Activated CD4-positive, alpha-beta T cell treated with anti-CD3 and anti-CD28 coated beads, Interleukin-2, amount 10 ng/mL, durations not matched to agents 7 days and 5 days (primary cell): ENCODE measurements at regions not wholly inside any gene's neighbourhood (a gene's known extent, or its start where the extent isn't known, plus 50 kb on each side); places are given as distances from the start of the nearest gene placed in this dataset.
"Not testable (repeated sequence)": the region's sequence is repeated elsewhere in the genome, so short reads cannot be mapped to it uniquely, and the experiment has no call there.

Source experiments
- CTCF ChIA-PET: fragments of 350-600 bp; sonication (Branson Sonifier 250); formaldehyde crosslinking; loops from one replicate; lab custom pipeline; 2021; ENCODE audit warnings: antibody characterized with exemption; lab: Charles Lee
- POLR2A ChIA-PET: fragments of 350-600 bp; sonication (Branson Sonifier 250); formaldehyde crosslinking; loops from one replicate; lab custom pipeline; 2021; ENCODE audit warnings: antibody characterized with exemption; lab: Charles Lee
- DNase-seq: peaks from one replicate; pipeline ENCODE4 v3.0.0-alpha.2; 2020
- H3K27ac Mint-ChIP-seq: one replicate; pipeline ENCODE4 v1.8.0; 2021; ENCODE audit warnings: mild to moderate bottlenecking, moderate library complexity, mixed read lengths
- H3K27me3 Mint-ChIP-seq: one replicate; pipeline ENCODE4 v1.8.0; 2021; ENCODE audit warnings: mixed read lengths
- H3K36me3 Mint-ChIP-seq: one replicate; pipeline ENCODE4 v1.8.0; 2021; ENCODE audit warnings: low read depth, mixed read lengths
- H3K4me1 Mint-ChIP-seq: one replicate; pipeline ENCODE4 v1.8.0; 2021; ENCODE audit warnings: mixed read lengths
- H3K4me3 Mint-ChIP-seq: one replicate; pipeline ENCODE4 v1.8.0; 2021; ENCODE audit warnings: mild to moderate bottlenecking, moderate library complexity, mixed read lengths
- H3K9me3 Mint-ChIP-seq: one replicate; pipeline ENCODE4 v1.8.0; 2021; ENCODE audit warnings: mixed read lengths

DNA sequence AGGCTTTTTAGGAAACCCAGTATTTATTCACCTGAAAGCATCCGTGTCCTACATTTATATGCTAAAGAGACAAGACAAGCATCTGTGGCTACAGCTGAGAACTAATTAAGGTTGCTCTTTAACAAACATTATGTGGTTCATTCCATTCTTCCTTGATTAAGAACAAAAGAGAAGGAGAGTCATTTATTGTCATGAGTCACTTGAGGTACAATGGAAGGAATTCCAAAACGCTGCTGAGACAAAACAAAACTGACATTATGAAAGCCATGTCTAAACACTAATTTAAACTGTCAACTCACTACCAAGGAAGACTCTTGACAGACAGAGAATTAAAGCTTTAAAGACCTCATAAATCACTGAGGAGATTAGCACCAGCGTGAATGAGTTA, 214.4 kb downstream of the BMP4 start:
- CTCF ChIA-PET: no interaction called here
- no peak overlapping the region for H3K27ac Mint-ChIP-seq
- no peaks in the 10 kb centered on the region for H3K9me3 Mint-ChIP-seq
- H3K4me3 Mint-ChIP-seq: no peak overlapping the region
- POLR2A ChIA-PET: no interaction called here
- H3K27me3 Mint-ChIP-seq: no peaks in the 10 kb centered on the region
- DNase-seq: no peak
- H3K4me1 Mint-ChIP-seq: no peaks in the 10 kb centered on the region
- H3K36me3 Mint-ChIP-seq: no peaks in the 10 kb centered on the region

DNA sequence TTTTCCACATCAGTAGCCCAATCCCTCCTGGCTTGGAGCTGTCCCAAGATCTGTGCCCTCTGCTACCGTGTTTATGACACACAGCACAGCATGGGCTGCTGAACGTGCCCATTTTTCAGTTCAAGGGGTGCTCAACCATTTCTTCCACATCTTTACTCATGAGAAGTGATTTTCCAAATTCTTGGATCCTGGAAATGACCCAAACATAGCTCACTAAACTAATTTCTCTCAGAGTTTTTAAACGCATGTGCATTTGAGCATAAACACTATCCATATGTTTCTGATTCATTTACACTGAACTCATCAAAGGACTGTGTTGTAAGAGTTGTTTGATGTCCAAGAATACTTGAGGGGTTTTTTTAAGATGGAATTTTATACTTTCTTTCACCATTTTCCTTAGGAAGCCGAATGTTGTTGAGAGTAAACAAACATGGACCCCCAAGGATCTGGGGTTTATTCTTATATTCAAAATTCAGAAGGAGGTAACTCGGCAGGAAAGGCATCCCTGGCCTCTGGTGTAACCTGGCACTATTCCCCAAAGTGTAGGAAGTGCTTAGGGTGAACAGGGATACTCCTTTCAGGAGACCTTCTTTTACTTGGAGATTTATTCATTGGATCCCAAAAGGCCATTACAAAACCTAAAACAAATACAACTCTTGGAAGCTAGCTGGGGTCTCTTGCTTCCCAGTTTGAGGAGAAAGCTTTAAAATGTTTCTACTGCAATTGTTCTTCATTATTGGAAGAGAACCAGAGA, 215.0 kb downstream of the BMP4 start:
- H3K27me3 Mint-ChIP-seq: no peaks in the 10 kb centered on the region
- H3K27ac Mint-ChIP-seq: no peak overlapping the region
- no peaks in the 10 kb centered on the region for H3K9me3 Mint-ChIP-seq
- POLR2A ChIA-PET: no interaction called here
- no peaks in the 10 kb centered on the region for H3K4me1 Mint-ChIP-seq
- H3K4me3 Mint-ChIP-seq: no peak overlapping the region
- CTCF ChIA-PET: no interaction called here
- no peak for DNase-seq
- H3K36me3 Mint-ChIP-seq: no peaks in the 10 kb centered on the region

DNA sequence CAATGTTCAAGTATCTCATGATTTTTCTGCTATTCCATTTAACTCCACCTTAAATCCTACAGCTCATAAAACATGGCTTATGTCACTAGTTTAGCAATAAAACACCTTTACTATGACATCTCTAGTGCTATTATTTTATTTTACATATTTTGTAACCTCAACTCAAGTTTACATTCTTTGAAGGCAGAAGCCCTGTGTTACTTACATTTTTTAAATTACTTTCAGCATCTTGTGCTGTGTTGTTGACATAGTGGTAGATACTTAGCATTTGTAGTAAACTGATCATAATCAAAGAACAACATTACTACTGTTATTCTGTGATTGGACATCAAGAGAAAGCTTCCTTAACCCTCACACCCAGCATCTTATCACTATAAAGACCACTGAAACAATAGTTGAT, 216.1 kb downstream of the BMP4 start:
- Mint-ChIP-seq H3K4me1 (no peaks in the 10 kb centered on the region), H3K27ac (no peak overlapping the region), H3K4me3 (no peak overlapping the region), H3K27me3 (no peaks in the 10 kb centered on the region), H3K36me3 (no peaks in the 10 kb centered on the region), H3K9me3 (no peaks in the 10 kb centered on the region)
- no peak for DNase-seq
- POLR2A ChIA-PET: no interaction called here
- CTCF ChIA-PET: no interaction called here

DNA sequence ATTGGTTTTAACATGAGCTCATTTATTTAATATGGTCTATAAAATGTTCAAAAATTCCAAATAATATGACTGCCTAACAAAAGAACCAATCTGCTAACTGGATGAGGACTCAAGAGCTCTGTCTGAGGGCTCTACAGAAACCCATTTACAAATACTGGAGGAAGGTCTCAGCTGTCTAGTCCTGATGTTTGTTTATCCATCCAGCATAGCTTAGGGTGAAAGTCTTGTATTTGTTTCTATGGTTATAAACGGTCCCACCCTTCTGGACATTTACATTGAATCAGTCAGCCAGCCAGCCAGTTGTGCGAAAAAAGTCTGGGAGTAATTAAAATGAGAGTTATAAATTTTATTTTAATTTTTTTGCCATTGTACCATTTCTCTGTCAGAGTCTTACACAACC, 220.7 kb downstream of the BMP4 start:
- Mint-ChIP-seq H3K27me3 (no peaks in the 10 kb centered on the region), H3K36me3 (no peaks in the 10 kb centered on the region), H3K27ac (no peak overlapping the region), H3K4me1 (no peaks in the 10 kb centered on the region), H3K4me3 (no peak overlapping the region), H3K9me3 (no peaks in the 10 kb centered on the region)
- CTCF ChIA-PET: no interaction called here
- DNase-seq: no peak
- POLR2A ChIA-PET: no interaction called here

DNA sequence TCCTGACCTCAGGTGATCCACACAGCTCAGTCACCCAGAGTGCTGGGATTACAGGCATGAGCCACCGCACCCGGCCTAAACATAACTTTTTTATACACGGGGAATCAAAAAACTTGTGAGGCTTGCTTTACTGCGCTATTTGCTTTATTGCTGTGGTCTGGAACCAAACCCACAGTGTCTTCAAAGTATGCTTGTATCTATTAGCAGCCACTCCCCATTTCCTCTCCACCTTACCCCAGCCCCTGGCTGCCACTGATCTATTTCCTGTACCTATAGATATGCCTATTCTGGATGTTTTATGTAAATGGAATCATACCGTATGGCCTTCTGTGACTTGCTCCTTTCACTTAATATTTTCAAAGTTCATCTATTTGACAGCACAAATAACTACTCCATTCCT, 233.4 kb downstream of the BMP4 start:
- no peaks in the 10 kb centered on the region for H3K4me1 Mint-ChIP-seq
- H3K27ac Mint-ChIP-seq: no peak overlapping the region
- no peaks in the 10 kb centered on the region for H3K27me3 Mint-ChIP-seq
- ChIA-PET POLR2A (no interaction called here), CTCF (no interaction called here)
- H3K4me3 Mint-ChIP-seq: no peak overlapping the region
- no peaks in the 10 kb centered on the region for H3K36me3 Mint-ChIP-seq
- DNase-seq: no peak
- H3K9me3 Mint-ChIP-seq: no peaks in the 10 kb centered on the region

DNA sequence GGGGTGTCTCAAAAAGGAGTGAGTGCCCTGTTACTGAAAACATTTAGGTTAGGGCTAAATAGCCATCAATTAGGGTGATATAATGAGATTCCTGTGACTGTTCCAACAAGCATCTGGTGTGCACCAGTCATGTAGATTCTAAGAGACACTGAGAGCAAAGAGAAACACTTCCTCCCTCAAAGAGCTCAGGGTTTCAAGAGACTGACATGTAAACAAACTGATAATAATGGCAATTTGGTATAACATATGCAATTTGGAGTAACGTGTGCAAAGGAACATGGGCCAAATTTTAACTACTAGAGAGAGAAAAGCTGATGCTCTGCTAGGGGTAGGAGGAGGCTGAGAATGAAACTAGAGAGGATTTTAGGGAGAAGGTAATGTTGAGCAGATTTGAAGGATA, 237.1 kb downstream of the BMP4 start:
- no peak overlapping the region for H3K27ac Mint-ChIP-seq
- no peaks in the 10 kb centered on the region for H3K27me3 Mint-ChIP-seq
- no peaks in the 10 kb centered on the region for H3K36me3 Mint-ChIP-seq
- DNase-seq: no peak
- POLR2A ChIA-PET: no interaction called here
- CTCF ChIA-PET: no interaction called here
- H3K9me3 Mint-ChIP-seq: no peaks in the 10 kb centered on the region
- H3K4me3 Mint-ChIP-seq: no peak overlapping the region
- no peaks in the 10 kb centered on the region for H3K4me1 Mint-ChIP-seq

DNA sequence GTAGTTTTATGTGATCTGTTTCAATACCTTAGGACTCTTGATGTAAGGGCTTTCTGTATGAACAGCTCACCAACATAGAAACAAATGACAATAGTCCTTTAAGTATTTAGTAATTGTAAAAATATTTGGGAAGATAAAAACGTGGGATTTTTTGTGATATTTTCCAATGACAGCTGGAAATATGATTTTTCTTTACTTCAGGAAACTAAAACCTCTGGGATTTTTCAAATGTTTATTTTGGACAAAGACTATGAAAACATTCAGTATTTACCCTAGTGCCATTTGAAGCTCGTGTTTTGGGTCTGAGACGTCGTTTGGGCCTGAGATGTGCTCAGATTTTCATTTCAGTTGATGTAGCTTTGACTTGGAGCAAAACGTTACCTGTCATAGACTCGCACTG, 240.0 kb downstream of the BMP4 start:
- Mint-ChIP-seq H3K36me3 (no peaks in the 10 kb centered on the region), H3K27ac (no peak overlapping the region), H3K4me3 (no peak overlapping the region), H3K27me3 (no peaks in the 10 kb centered on the region), H3K9me3 (no peaks in the 10 kb centered on the region), H3K4me1 (no peaks in the 10 kb centered on the region)
- ChIA-PET CTCF (no interaction called here), POLR2A (no interaction called here)
- no peak for DNase-seq

DNA sequence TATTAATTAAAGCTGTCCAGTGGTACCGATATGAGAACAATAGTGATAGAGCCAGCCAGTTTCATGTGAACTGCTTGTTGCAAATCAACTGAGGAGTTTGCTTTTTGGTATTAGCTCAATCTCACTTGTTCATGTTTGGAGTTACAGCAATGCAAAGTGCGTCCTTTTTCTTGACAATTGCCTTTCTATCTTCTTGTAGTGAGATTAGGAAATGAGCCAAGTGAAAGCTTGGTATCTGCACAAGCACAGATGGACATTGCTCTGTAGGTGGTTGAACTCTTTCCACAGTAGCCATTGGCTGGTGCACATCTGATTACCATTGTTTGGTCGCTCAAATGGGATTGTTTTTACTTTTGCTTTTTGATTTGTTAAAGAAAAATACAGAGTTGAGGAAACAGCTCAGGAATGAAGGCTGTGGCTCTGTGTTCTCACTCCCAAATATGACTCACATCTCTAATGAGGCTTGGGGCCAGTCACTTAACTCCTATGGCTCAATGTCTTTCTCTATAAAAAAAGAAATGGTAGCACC, 241.4 kb downstream of the BMP4 start:
- H3K27me3 Mint-ChIP-seq: no peaks in the 10 kb centered on the region
- H3K27ac Mint-ChIP-seq: no peak overlapping the region
- ChIA-PET POLR2A (no interaction called here), CTCF (no interaction called here)
- H3K4me1 Mint-ChIP-seq: no peaks in the 10 kb centered on the region
- no peak for DNase-seq
- no peak overlapping the region for H3K4me3 Mint-ChIP-seq
- H3K9me3 Mint-ChIP-seq: no peaks in the 10 kb centered on the region
- H3K36me3 Mint-ChIP-seq: no peaks in the 10 kb centered on the region

DNA sequence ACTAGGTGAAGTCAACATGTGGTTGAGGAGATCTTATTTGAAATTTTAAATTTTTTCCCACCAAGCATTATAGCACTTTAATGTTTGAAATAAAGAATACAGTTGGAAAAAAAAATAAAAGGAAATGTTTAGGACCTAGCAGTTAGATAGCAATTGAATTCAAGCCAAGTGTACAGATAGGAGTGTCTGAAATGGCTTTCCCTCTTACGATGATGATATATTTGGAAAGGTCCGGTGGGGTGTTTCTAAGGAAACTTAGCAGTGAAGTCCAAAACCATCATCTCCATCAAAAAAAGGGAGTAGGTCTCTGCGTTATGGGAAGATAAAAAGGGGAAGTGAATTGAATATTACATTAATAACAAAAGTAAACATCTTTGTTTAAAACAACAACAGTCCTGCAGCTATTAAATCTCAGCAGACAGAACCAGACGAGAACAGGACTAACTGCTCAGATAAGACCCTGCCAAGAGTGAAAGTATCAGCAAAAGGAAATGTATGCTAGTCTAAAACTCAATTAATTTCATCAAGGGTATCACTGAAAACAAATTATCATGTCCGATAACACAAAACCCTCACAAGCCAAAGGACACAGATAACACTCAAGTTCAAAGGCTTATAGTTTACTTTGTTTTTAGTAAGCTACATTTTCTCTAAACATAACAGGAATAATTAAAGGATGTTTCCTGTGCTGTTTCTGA, 242.0 kb downstream of the BMP4 start:
- POLR2A ChIA-PET: no interaction called here
- no peaks in the 10 kb centered on the region for H3K36me3 Mint-ChIP-seq
- no peaks in the 10 kb centered on the region for H3K27me3 Mint-ChIP-seq
- no peak overlapping the region for H3K4me3 Mint-ChIP-seq
- H3K4me1 Mint-ChIP-seq: no peaks in the 10 kb centered on the region
- no peaks in the 10 kb centered on the region for H3K9me3 Mint-ChIP-seq
- no peak for DNase-seq
- no peak overlapping the region for H3K27ac Mint-ChIP-seq
- CTCF ChIA-PET: no interaction called here

DNA sequence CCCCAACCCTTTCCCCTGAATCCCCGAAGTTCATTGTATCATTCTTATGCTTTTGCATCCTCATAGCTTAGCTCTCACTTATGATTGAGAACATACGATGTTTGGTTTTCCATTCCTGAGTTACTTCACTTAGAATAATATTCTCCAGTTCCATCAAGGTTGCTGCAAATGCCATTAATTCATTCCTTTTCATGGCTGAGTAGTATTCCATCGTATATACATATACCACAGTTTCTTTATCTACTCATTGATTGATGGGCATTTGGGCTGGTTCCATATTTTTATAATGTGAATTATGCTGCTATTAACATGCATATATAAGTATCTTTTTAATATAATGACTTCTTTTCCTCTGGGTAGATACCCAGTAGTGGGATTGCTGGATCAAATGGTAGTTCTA, 243.7 kb downstream of the BMP4 start:
- H3K4me3 Mint-ChIP-seq, DNase-seq, H3K27ac Mint-ChIP-seq, POLR2A ChIA-PET, CTCF ChIA-PET, H3K27me3 Mint-ChIP-seq, H3K4me1 Mint-ChIP-seq, H3K36me3 Mint-ChIP-seq, H3K9me3 Mint-ChIP-seq: not testable (repeated sequence)

DNA sequence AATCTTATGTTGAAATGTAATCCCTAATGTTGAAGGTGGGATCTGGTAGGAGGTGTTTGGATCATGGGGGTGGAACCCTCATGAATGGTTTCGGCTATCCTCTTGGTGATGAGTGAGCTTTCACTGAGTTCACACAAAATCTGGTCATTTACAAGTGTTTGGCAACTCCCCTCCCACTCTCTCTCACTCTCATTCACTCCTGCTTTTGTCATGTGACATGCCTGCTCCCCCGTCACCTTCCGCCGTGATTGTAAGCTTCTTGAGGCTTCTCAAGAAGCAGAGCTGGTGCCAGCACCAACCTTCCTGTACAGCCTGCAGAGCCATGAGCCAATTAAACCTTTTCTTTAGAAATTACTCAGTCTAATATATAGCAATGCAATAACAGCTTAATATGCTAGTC, 245.4 kb downstream of the BMP4 start:
- Mint-ChIP-seq H3K9me3 (no peaks in the 10 kb centered on the region), H3K36me3 (no peaks in the 10 kb centered on the region), H3K4me3 (no peak overlapping the region), H3K4me1 (no peaks in the 10 kb centered on the region), H3K27me3 (no peaks in the 10 kb centered on the region), H3K27ac (no peak overlapping the region)
- POLR2A ChIA-PET: no interaction called here
- DNase-seq: no peak
- CTCF ChIA-PET: no interaction called here

DNA sequence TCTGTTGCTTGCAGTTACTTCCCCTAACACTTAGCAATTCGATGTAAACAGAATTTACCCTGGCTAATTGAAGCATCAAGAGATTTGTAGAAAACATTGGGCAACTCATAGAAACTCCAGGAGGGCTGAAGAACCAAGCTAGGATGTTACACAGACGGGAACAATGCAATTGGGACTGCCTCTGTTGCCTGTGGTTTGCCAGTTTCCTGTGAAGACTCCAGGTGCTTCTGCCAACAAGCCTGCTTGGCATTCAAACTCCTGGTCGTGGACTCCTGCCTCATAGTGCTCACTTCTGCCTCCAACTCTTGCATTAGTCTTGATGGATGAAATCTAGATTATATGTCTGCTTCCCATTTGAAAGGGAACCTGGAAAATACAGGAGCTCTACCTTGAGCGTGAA, 246.0 kb downstream of the BMP4 start:
- CTCF ChIA-PET: no interaction called here

DNA sequence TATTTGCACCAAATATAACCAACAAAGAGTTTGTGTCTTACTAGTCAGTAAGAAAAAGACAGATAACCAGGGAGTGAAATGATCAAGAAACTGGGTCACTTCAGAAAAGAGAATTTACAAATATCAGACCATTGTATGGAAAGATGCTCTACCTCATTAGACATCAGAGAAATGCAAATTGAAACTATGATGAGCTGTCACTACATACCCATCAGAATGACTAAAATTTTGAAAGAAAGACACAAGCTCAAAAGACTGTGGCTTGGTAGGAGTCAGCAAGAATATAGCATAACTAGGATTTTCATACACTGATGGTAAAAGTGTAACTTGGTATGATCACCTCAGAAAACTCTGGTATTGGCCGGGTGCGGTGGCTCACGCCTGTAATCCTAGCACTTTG, 247.2 kb downstream of the BMP4 start:
- no peak overlapping the region for H3K27ac Mint-ChIP-seq
- CTCF ChIA-PET: no interaction called here

More for the DNA sequence above, 246.0 kb downstream of the BMP4 start:
- Mint-ChIP-seq H3K36me3 (no peaks in the 10 kb centered on the region), H3K9me3 (no peaks in the 10 kb centered on the region), H3K4me3 (no peak overlapping the region), H3K27ac (no peak overlapping the region), H3K27me3 (no peaks in the 10 kb centered on the region), H3K4me1 (no peaks in the 10 kb centered on the region)
- DNase-seq: no peak
- POLR2A ChIA-PET: no interaction called here

DNA sequence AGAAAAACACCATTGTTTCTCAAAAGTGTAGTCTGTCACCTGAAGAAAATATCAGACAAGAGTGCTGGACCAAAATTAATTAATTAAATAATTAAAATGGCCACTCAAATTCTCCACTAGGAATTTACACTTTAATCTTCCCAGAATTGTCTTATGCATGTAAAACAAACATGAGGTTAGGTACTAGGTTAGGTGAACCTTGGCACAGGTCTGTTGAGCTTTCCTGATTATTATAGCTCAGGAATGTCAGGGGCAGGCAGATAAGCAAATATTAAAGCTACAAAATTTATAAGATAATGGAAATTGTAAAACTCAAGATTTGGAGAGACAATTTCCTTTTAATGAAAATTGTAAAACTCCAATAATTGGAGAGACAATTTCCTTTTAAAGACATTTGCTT, 253.2 kb downstream of the BMP4 start:
- Mint-ChIP-seq H3K27me3 (no peaks in the 10 kb centered on the region), H3K4me1 (no peaks in the 10 kb centered on the region), H3K9me3 (no peaks in the 10 kb centered on the region), H3K27ac (no peak overlapping the region), H3K4me3 (no peak overlapping the region), H3K36me3 (no peaks in the 10 kb centered on the region)
- POLR2A ChIA-PET: no interaction called here
- no peak for DNase-seq
- CTCF ChIA-PET: no interaction called here

More for the DNA sequence above, 247.2 kb downstream of the BMP4 start:
- Mint-ChIP-seq H3K4me3 (no peak overlapping the region), H3K4me1 (no peaks in the 10 kb centered on the region), H3K27me3 (no peaks in the 10 kb centered on the region), H3K36me3 (no peaks in the 10 kb centered on the region), H3K9me3 (no peaks in the 10 kb centered on the region)
- POLR2A ChIA-PET: no interaction called here
- DNase-seq: no peak
